ENCODE measurements at regions not wholly inside any gene's neighbourhood (a gene's known extent, or its start where the extent isn't known, plus 50 kb on each side); places are given as distances from the start of the nearest gene placed in this dataset.

- TF ChIP-seq GTF2A2 (tag; IDR thresholded peaks at IDR 0.05) (no peak), USF2 (CRISPR knock-in tag; IDR thresholded peaks at IDR 0.05) (no peak), KDM2B (CRISPR knock-in tag; IDR thresholded peaks at IDR 0.05) (no peak), SRSF1 (IDR thresholded peaks at IDR 0.05; ENCODE audit: low read depth, low read length) (no peak), MEIS2 (IDR thresholded peaks at IDR 0.05; ENCODE audit: partially characterized antibody) (no peak), ETV1 (tag; conservative IDR thresholded peaks at IDR 0.05; ENCODE audit: low read depth) (no peak), BRD4 (IDR thresholded peaks at IDR 0.05) (no peak), CHD7 (IDR thresholded peaks at IDR 0.05; ENCODE audit: low read depth, low read length) (no peak), ESRRB (CRISPR knock-in tag; IDR thresholded peaks at IDR 0.05; ENCODE audit: borderline replicate concordance) (no peak), E2F5 (CRISPR knock-in tag; IDR thresholded peaks at IDR 0.05) (no peak)
Observed at GRCh38 chr6:139497345-139497961, 123.0 kb upstream of the CITED2 start (continued).

All from K562 (cell line).